Nephron (organoid): ENCODE measurements at regions not wholly inside any gene's neighbourhood (a gene's known extent, or its start where the extent isn't known, plus 50 kb on each side); places are given as distances from the start of the nearest gene placed in this dataset.

ENCODE experiments used
- H3K27ac Mint-ChIP-seq, 3 experiments: 2 replicates each; pipeline ENCODE4 v1.8.0; 2020; ENCODE audit warnings: mixed read lengths in 3 of 3, mild to moderate bottlenecking in 2 of 3, moderate library complexity in 1 of 3
- H3K27me3 Mint-ChIP-seq: 2 replicates; pipeline ENCODE4 v1.8.0; 2021; ENCODE audit warnings: low read depth, mild to moderate bottlenecking, moderate library complexity, mixed read lengths
- H3K36me3 Mint-ChIP-seq: 2 replicates; pipeline ENCODE4 v1.8.0; 2020; ENCODE audit warnings: low read depth, mixed read lengths
- H3K4me1 Mint-ChIP-seq: 2 replicates; pipeline ENCODE4 v1.8.0; 2020; ENCODE audit warnings: mixed read lengths
- H3K4me3 Mint-ChIP-seq, 3 experiments: 2 replicates each; pipeline ENCODE4 v1.8.0; 2020; ENCODE audit warnings: mild to moderate bottlenecking in 3 of 3, mixed read lengths in 3 of 3, moderate library complexity in 2 of 3
- H3K9me3 Mint-ChIP-seq: 2 replicates; pipeline ENCODE4 v1.8.0; 2020; ENCODE audit warnings: mixed read lengths
- CTCF ChIP-seq, 3 experiments: fragments of 200-600 bp; sonication (generic); IDR thresholded peaks; one replicate each; pipeline ENCODE4 v1.5.0; 2021; ENCODE audit warnings: antibody characterized with exemption in 3 of 3; ENCODE audit not compliant: unreplicated experiment in 3 of 3

GRCh38 chr17:33889040-33889439 is 366.0 kb upstream of the CCL2 start:
- Mint-ChIP-seq H3K4me1 (peaks cover 4% of the 10 kb centered on the region), H3K27ac (no peak overlapping the region), H3K9me3 (no peaks in the 10 kb centered on the region), H3K4me3 (no peak overlapping the region), H3K27me3 (peaks cover 27% of the 10 kb centered on the region), H3K36me3 (no peaks in the 10 kb centered on the region)
- no peak for TF ChIP-seq CTCF (IDR thresholded peaks at IDR 0.05; ENCODE audit: unreplicated experiment in 3 of 3)

GRCh38 chr17:33889766-33890165 is 365.3 kb upstream of the CCL2 start:
- H3K4me3 Mint-ChIP-seq = no peak overlapping the region
- H3K9me3 Mint-ChIP-seq = no peaks in the 10 kb centered on the region
- no peaks in the 10 kb centered on the region for H3K36me3 Mint-ChIP-seq
- peaks cover 29% of the 10 kb centered on the region for H3K27me3 Mint-ChIP-seq
- no peak for TF ChIP-seq CTCF (IDR thresholded peaks at IDR 0.05; ENCODE audit: unreplicated experiment in 3 of 3)
- peaks cover 6% of the 10 kb centered on the region for H3K4me1 Mint-ChIP-seq
- H3K27ac Mint-ChIP-seq = no peak overlapping the region

- Mint-ChIP-seq H3K4me1 (peaks cover 20% of the 10 kb centered on the region), H3K36me3 (no peaks in the 10 kb centered on the region), H3K9me3 (no peaks in the 10 kb centered on the region), H3K4me3 (no peak overlapping the region), H3K27ac (no peak overlapping the region), H3K27me3 (peaks cover 19% of the 10 kb centered on the region)
- TF ChIP-seq CTCF (IDR thresholded peaks at IDR 0.05; ENCODE audit: unreplicated experiment in 3 of 3) = no peak
Observed at GRCh38 chr17:33892717-33893591, 362.1 kb upstream of the CCL2 start.

GRCh38 chr17:33895491-33895890 is 359.6 kb upstream of the CCL2 start:
- Mint-ChIP-seq H3K4me3 (no peak overlapping the region), H3K27ac (no peak overlapping the region), H3K4me1 (peaks cover 20% of the 10 kb centered on the region), H3K27me3 (peaks cover 15% of the 10 kb centered on the region), H3K36me3 (no peaks in the 10 kb centered on the region), H3K9me3 (no peaks in the 10 kb centered on the region)
- no peak for TF ChIP-seq CTCF (IDR thresholded peaks at IDR 0.05; ENCODE audit: unreplicated experiment in 3 of 3)

- Mint-ChIP-seq H3K4me3 (no peak overlapping the region), H3K27ac (no peak overlapping the region), H3K9me3 (no peaks in the 10 kb centered on the region), H3K36me3 (no peaks in the 10 kb centered on the region), H3K27me3 (peaks cover 15% of the 10 kb centered on the region), H3K4me1 (peaks cover 24% of the 10 kb centered on the region)
- no peak for TF ChIP-seq CTCF (IDR thresholded peaks at IDR 0.05; ENCODE audit: unreplicated experiment in 3 of 3)
Observed at GRCh38 chr17:33896263-33896662, 358.8 kb upstream of the CCL2 start.

- H3K36me3 Mint-ChIP-seq = no peaks in the 10 kb centered on the region
- no peak for TF ChIP-seq CTCF (IDR thresholded peaks at IDR 0.05; ENCODE audit: unreplicated experiment in 3 of 3)
- no peaks in the 10 kb centered on the region for H3K9me3 Mint-ChIP-seq
- no peak overlapping the region for H3K4me3 Mint-ChIP-seq
- H3K4me1 Mint-ChIP-seq = peaks cover 29% of the 10 kb centered on the region
- no peak overlapping the region for H3K27ac Mint-ChIP-seq
- peaks cover 9% of the 10 kb centered on the region for H3K27me3 Mint-ChIP-seq
Observed at GRCh38 chr17:33901085-33901484, 354.0 kb upstream of the CCL2 start.
